ENCODE measurements at regions not wholly inside any gene's neighbourhood (a gene's known extent, or its start where the extent isn't known, plus 50 kb on each side); places are given as distances from the start of the nearest gene placed in this dataset.

- TF ChIP-seq CTCF (IDR thresholded peaks at IDR 0.05) (no peak), POLR2A (IDR thresholded peaks at IDR 0.05) (no peak), EP300 (IDR thresholded peaks at IDR 0.05) (no peak)
These were observed 58.6 kb upstream of the LOXL4 start for GRCh38 chr10:98326621-98327027.

All from gastroesophageal sphincter (tissue), 3 donors.